M059J (cell line): ENCODE measurements at regions not wholly inside any gene's neighbourhood (a gene's known extent, or its start where the extent isn't known, plus 50 kb on each side); places are given as distances from the start of the nearest gene placed in this dataset.
"Not testable (repeated sequence)": the region's sequence is repeated elsewhere in the genome, so short reads cannot be mapped to it uniquely, and the experiment has no call there.

Source experiments
- DNase-seq: peaks from one replicate; pipeline ENCODE4 v3.0.0-alpha.2; 2012; ENCODE audit warnings: low read depth

- no peak for DNase-seq
Measured at GRCh38 chr5:68115584-68115983, 100.0 kb upstream of the PIK3R1 start.

- peak; percentile 90 for DNase-seq
Measured at GRCh38 chr5:68114378-68115040, 101.0 kb upstream of the PIK3R1 start.

- DNase-seq, result no peak
Measured at GRCh38 chr5:68112658-68113057, 102.9 kb upstream of the PIK3R1 start.

- no peak for DNase-seq
Measured at GRCh38 chr5:68110894-68111293, 104.7 kb upstream of the PIK3R1 start.

- DNase-seq, result no peak
Measured at GRCh38 chr5:68110264-68110663, 105.3 kb upstream of the PIK3R1 start.

GRCh38 chr5:68104217-68104616 lies 111.3 kb upstream of the PIK3R1 start:
- not testable (repeated sequence) for DNase-seq

GRCh38 chr5:68103297-68103696 lies 112.3 kb upstream of the PIK3R1 start:
- DNase-seq, result not testable (repeated sequence)

- DNase-seq, result no peak
Measured at GRCh38 chr5:68099327-68099726, 116.2 kb upstream of the PIK3R1 start.

- DNase-seq, result no peak
Measured at GRCh38 chr5:68093455-68094159, 121.9 kb upstream of the PIK3R1 start.

GRCh38 chr5:68088302-68088701 lies 127.3 kb upstream of the PIK3R1 start:
- peak; percentile 79 for DNase-seq

- DNase-seq, result peak; percentile 77
Measured at GRCh38 chr5:68087866-68088265, 127.7 kb upstream of the PIK3R1 start.

- peak; percentile 65 for DNase-seq
Measured at GRCh38 chr5:68086857-68087256, 128.7 kb upstream of the PIK3R1 start.

GRCh38 chr5:68086439-68086838 lies 129.1 kb upstream of the PIK3R1 start:
- DNase-seq, result no peak

GRCh38 chr5:68084396-68084795 lies 131.2 kb upstream of the PIK3R1 start:
- DNase-seq, result no peak

- DNase-seq, result no peak
Measured at GRCh38 chr5:68080282-68081050, 135.1 kb upstream of the PIK3R1 start.

- DNase-seq, result no peak
Measured at GRCh38 chr5:68077349-68077894, 138.1 kb upstream of the PIK3R1 start.

GRCh38 chr5:68074633-68075032 lies 140.9 kb upstream of the PIK3R1 start:
- DNase-seq, result no peak

GRCh38 chr5:68074048-68074632 lies 141.4 kb upstream of the PIK3R1 start:
- DNase-seq, result peak; percentile 57

GRCh38 chr5:68071736-68072135 lies 143.8 kb upstream of the PIK3R1 start:
- DNase-seq, result peak; percentile 39

- DNase-seq, result no peak
Measured at GRCh38 chr5:68071282-68071632, 144.3 kb upstream of the PIK3R1 start.

- no peak for DNase-seq
Measured at GRCh38 chr5:68070591-68071281, 144.8 kb upstream of the PIK3R1 start.
